ENCODE measurements at regions not wholly inside any gene's neighbourhood (a gene's known extent, or its start where the extent isn't known, plus 50 kb on each side); places are given as distances from the start of the nearest gene placed in this dataset.

- no peak for TF ChIP-seq POLR2AphosphoS5 (IDR thresholded peaks at IDR 0.05; ENCODE audit: low read depth, low read length)
- Histone ChIP-seq H3K9me2 (ENCODE audit: insufficient read depth) (no peaks in the 10 kb centered on the region), H3K27me3 (ENCODE audit: insufficient read depth, low read length) (no peaks in the 10 kb centered on the region), H3K4me2 (ENCODE audit: low read length) (no peak overlapping the region), H3K27ac (ENCODE audit: low read depth, low read length) (no peak overlapping the region), H4K20me1 (ENCODE audit: insufficient read depth) (no peaks in the 10 kb centered on the region), H3K9me3 (ENCODE audit: control insufficient read depth in 1 of 2, insufficient read depth in 1 of 2, low read depth in 1 of 2, low read length in 2 of 2) (peaks cover 28 to 33% of the 10 kb centered on the region in 2 experiments; a peak in 2 of 4 replicates), H3K9ac (ENCODE audit: low read length) (no peak overlapping the region), H2AFZ (ENCODE audit: low read depth, low read length, poor library complexity, severe bottlenecking) (no peak overlapping the region), H3K4me3 (replicated peaks in 1 of 2; ENCODE audit: low read depth in 1 of 2, low read length in 2 of 2) (no peak overlapping the region), H3K4me1 (ENCODE audit: control insufficient read depth in 1 of 2, insufficient read depth in 2 of 2, low read length in 2 of 2) (no peaks in the 10 kb centered on the region), H3K79me2 (ENCODE audit: insufficient read depth, low read length) (no peaks in the 10 kb centered on the region), H3K36me3 (ENCODE audit: control insufficient read depth in 1 of 2, insufficient read depth in 2 of 2, low read length in 2 of 2) (no peaks in the 10 kb centered on the region)
- BruUV-seq (replicated peaks), result no TSS peak
- ChIA-PET POLR2A (no interaction called here), RAD21 (ENCODE audit: low non-redundant PET in 1 of 2, low total read pairs in 2 of 2, uncharacterized antibody in 2 of 2, unreplicated experiment in 2 of 2) (no interaction called here), CTCF (no interaction called here)
- ATAC-seq (no peak), DNase-seq (ENCODE audit: low read depth, low spot score) (no peak)
- intact Hi-C loops (cut with micrococcal nuclease), result no loop called here
Measured at GRCh38 chr10:108913300-108913699, 1010.0 kb downstream of the XPNPEP1 start.

DNA sequence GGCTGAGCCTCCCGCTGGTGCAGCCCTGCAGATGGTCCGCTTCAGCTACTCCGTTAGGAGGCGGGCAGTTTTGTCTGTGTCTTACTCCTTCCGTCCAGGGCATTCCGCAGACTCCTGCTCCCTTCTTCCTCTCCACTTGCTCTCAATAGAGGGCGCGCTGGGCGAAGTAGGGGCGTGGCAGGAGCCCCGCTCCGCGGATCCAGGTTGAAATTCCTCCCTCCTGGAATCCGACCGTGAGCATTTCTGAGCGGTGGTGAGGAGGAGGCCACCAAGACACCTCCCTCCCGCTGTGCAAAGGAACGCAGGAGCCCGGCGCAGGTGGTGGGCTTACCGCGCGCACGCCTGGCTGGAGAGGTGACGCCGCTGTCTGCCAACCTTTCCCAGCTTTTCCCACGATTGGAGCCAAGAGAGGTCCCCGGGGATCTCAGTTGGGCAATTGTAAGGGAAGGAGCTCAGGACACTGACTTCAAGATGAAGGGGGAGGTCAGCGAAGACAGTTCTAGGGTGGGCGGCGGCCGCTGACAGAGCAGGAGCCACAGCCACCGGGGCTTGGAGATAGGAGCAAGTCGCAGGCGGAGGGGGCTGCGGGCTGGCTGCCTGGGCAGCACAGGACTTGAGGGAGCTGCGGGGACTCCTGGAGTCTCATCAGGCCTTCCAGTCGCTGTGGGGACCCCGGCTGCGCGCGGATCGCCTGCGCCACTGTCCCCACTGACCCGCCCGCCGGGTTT, 1011.3 kb downstream of the XPNPEP1 start:
- CTCF ChIA-PET, result no interaction called here
- TF ChIP-seq ELF1 (IDR thresholded peaks at IDR 0.05; ENCODE audit: borderline replicate concordance, low read depth) (no peak), POLR2AphosphoS5 (IDR thresholded peaks at IDR 0.05; ENCODE audit: low read depth, low read length) (no peak), EZH2 (IDR thresholded peaks at IDR 0.05) (no peak), FOSL1 (IDR thresholded peaks at IDR 0.05; ENCODE audit: low read depth) (no peak), TCF7L2 (IDR thresholded peaks at IDR 0.05; ENCODE audit: borderline replicate concordance, extremely low read depth, insufficient read depth, insufficient read length) (no peak), ZNF274 (IDR thresholded peaks at IDR 0.05; ENCODE audit: low read depth, low read length) (no peak), SIN3A (IDR thresholded peaks at IDR 0.05; ENCODE audit: low read depth) (no peak)
- TF ChIP-seq, protein P1, sequence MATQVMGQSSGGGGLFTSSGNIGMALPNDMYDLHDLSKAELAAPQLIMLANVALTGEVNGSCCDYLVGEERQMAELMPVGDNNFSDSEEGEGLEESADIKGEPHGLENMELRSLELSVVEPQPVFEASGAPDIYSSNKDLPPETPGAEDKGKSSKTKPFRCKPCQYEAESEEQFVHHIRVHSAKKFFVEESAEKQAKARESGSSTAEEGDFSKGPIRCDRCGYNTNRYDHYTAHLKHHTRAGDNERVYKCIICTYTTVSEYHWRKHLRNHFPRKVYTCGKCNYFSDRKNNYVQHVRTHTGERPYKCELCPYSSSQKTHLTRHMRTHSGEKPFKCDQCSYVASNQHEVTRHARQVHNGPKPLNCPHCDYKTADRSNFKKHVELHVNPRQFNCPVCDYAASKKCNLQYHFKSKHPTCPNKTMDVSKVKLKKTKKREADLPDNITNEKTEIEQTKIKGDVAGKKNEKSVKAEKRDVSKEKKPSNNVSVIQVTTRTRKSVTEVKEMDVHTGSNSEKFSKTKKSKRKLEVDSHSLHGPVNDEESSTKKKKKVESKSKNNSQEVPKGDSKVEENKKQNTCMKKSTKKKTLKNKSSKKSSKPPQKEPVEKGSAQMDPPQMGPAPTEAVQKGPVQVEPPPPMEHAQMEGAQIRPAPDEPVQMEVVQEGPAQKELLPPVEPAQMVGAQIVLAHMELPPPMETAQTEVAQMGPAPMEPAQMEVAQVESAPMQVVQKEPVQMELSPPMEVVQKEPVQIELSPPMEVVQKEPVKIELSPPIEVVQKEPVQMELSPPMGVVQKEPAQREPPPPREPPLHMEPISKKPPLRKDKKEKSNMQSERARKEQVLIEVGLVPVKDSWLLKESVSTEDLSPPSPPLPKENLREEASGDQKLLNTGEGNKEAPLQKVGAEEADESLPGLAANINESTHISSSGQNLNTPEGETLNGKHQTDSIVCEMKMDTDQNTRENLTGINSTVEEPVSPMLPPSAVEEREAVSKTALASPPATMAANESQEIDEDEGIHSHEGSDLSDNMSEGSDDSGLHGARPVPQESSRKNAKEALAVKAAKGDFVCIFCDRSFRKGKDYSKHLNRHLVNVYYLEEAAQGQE (IDR thresholded peaks at IDR 0.05; ENCODE audit: low read depth), result no peak
- TF ChIP-seq, protein P2, sequence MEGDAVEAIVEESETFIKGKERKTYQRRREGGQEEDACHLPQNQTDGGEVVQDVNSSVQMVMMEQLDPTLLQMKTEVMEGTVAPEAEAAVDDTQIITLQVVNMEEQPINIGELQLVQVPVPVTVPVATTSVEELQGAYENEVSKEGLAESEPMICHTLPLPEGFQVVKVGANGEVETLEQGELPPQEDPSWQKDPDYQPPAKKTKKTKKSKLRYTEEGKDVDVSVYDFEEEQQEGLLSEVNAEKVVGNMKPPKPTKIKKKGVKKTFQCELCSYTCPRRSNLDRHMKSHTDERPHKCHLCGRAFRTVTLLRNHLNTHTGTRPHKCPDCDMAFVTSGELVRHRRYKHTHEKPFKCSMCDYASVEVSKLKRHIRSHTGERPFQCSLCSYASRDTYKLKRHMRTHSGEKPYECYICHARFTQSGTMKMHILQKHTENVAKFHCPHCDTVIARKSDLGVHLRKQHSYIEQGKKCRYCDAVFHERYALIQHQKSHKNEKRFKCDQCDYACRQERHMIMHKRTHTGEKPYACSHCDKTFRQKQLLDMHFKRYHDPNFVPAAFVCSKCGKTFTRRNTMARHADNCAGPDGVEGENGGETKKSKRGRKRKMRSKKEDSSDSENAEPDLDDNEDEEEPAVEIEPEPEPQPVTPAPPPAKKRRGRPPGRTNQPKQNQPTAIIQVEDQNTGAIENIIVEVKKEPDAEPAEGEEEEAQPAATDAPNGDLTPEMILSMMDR (IDR thresholded peaks at IDR 0.05 in 2 of 3, conservative IDR thresholded peaks at IDR 0.05 in 1 of 3; ENCODE audit: borderline replicate concordance in 1 of 3, insufficient read depth in 1 of 3, low read depth in 2 of 3, low read length in 2 of 3), result no peak
- RAD21 ChIA-PET (ENCODE audit: low non-redundant PET in 1 of 2, low total read pairs in 2 of 2, uncharacterized antibody in 2 of 2, unreplicated experiment in 2 of 2), result no interaction called here
- no peaks in the 10 kb centered on the region for H3K79me2 ChIP-seq (ENCODE audit: insufficient read depth, low read length)
- no peak overlapping the region for H3K27ac ChIP-seq (ENCODE audit: low read depth, low read length)
- no peaks in the 10 kb centered on the region for H3K36me3 ChIP-seq (ENCODE audit: control insufficient read depth in 1 of 2, insufficient read depth in 2 of 2, low read length in 2 of 2)
- ATAC-seq (no peak), DNase-seq (ENCODE audit: low read depth, low spot score) (no peak)
- H3K4me3 ChIP-seq (replicated peaks in 1 of 2; ENCODE audit: low read depth in 1 of 2, low read length in 2 of 2), result no peak overlapping the region
- no peaks in the 10 kb centered on the region for H4K20me1 ChIP-seq (ENCODE audit: insufficient read depth)
- H3K9me2 ChIP-seq (ENCODE audit: insufficient read depth), result no peaks in the 10 kb centered on the region
- POLR2A ChIA-PET, result no interaction called here
- H3K9ac ChIP-seq (ENCODE audit: low read length), result no peak overlapping the region
- no TSS peak for BruUV-seq (replicated peaks)
- intact Hi-C loops (cut with micrococcal nuclease), result no loop called here
- no peaks in the 10 kb centered on the region for H3K4me1 ChIP-seq (ENCODE audit: control insufficient read depth in 1 of 2, insufficient read depth in 2 of 2, low read length in 2 of 2)
- H3K9me3 ChIP-seq (ENCODE audit: control insufficient read depth in 1 of 2, insufficient read depth in 1 of 2, low read depth in 1 of 2, low read length in 2 of 2), result peaks cover 27 to 34% of the 10 kb centered on the region in 2 experiments; a peak in 2 of 4 replicates
- no peaks in the 10 kb centered on the region for H3K27me3 ChIP-seq (ENCODE audit: insufficient read depth, low read length)
- H3K4me2 ChIP-seq (ENCODE audit: low read length), result no peak overlapping the region
- H2AFZ ChIP-seq (ENCODE audit: low read depth, low read length, poor library complexity, severe bottlenecking), result no peak overlapping the region

Data from HCT116 (cell line).